ENCODE measurements at regions not wholly inside any gene's neighbourhood (a gene's known extent, or its start where the extent isn't known, plus 50 kb on each side); places are given as distances from the start of the nearest gene placed in this dataset.

DNA sequence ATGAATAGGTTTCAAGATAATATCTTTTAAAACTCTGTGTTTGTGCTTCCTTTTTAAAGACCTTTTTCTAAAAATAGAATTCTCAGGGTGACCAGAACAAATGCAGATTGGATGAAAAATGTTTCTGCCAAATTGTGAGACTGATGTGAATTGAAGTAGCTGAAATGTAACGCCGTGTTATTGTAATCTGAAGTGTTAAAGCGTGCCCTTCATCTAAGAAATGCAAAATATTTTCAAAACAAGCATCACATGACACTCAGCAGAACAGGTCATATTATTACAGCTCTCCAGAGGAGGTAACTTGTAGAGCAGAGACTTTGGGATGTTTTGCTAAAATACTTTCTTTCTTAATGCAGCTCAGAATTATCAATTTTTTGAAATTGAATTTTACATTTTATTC is 90.0 kb upstream of the PLEKHA5 start (continued):
- TF ChIP-seq CEBPB (IDR thresholded peaks at IDR 0.05; ENCODE audit: borderline replicate concordance in 1 of 2, low read depth in 2 of 2, low read length in 2 of 2) (no peak), PAX5 (IDR thresholded peaks at IDR 0.05; ENCODE audit: borderline replicate concordance, low read depth, low read length) (no peak)
- TF ChIP-seq, protein P1, sequence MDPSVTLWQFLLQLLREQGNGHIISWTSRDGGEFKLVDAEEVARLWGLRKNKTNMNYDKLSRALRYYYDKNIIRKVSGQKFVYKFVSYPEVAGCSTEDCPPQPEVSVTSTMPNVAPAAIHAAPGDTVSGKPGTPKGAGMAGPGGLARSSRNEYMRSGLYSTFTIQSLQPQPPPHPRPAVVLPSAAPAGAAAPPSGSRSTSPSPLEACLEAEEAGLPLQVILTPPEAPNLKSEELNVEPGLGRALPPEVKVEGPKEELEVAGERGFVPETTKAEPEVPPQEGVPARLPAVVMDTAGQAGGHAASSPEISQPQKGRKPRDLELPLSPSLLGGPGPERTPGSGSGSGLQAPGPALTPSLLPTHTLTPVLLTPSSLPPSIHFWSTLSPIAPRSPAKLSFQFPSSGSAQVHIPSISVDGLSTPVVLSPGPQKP (IDR thresholded peaks at IDR 0.05; ENCODE audit: low read depth, low read length) = no peak

DNA sequence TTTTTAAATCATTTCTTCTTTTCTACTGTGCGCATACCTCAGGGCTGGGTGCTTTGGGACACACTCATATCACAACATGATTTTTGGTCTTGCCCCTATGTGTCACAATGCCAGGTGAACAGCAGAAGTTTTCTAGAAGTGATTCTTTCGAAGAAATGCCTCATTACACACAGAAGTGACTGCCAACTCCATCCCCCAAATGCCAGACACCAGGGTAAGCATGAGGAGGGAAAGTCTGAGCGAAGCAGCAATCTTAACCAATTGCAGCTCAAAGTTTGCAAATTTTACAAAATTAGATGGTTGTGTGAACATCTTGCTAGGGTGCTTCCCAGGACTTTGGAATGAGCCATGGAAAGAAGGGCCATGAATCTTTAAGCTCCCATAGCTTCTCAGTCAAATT is 87.3 kb upstream of the PLEKHA5 start:
- in situ Hi-C loops (cut with MboI) = no loop called here
- SMC1A ChIA-PET (ENCODE audit: uncharacterized antibody, unreplicated experiment) = no interaction called here
- H3K4me1 ChIP-seq (ENCODE audit: control insufficient read depth, insufficient read depth, low read length) = no peaks in the 10 kb centered on the region
- no peak overlapping the region for H3K4me3 ChIP-seq
- H3K79me2 ChIP-seq (ENCODE audit: control insufficient read depth, insufficient read depth, low read length) = no peaks in the 10 kb centered on the region
- no peak for FAIRE-seq
- H4K20me1 ChIP-seq (ENCODE audit: control insufficient read depth, insufficient read depth) = no peaks in the 10 kb centered on the region
- H3K4me2 ChIP-seq (ENCODE audit: control insufficient read depth, insufficient read depth) = no peak overlapping the region
- POLR2A ChIA-PET = no interaction called here
- no peak overlapping the region for H3K9ac ChIP-seq (ENCODE audit: control insufficient read depth, insufficient read depth, low read length)
- no peaks in the 10 kb centered on the region for H3K27me3 ChIP-seq (replicated peaks in 1 of 2; ENCODE audit: control insufficient read depth in 2 of 2, insufficient read depth in 2 of 2, low read length in 1 of 2)
- H3K9me3 ChIP-seq (replicated peaks; ENCODE audit: control insufficient read depth, insufficient read depth, low read length) = no peaks in the 10 kb centered on the region
- no peak overlapping the region for H2AFZ ChIP-seq (ENCODE audit: control insufficient read depth, low read depth, low read length)
- BruUV-seq (replicated peaks) = no TSS peak
- intact Hi-C loops (cut with micrococcal nuclease; ENCODE audit: unreplicated experiment) = no loop called here
- DNase-seq (ENCODE audit: low read depth, low spot score) = no peak
- ATAC-seq = no peak
- no peaks in the 10 kb centered on the region for H3K36me3 ChIP-seq (ENCODE audit: control insufficient read depth in 2 of 2, insufficient read depth in 2 of 2, low read length in 1 of 2)
- RAD21 ChIA-PET (ENCODE audit: unreplicated experiment) = no interaction called here
- CTCF ChIA-PET = no interaction called here
- WGBS (ENCODE audit: insufficient coverage, insufficient replicate concordance, low lambda C conversion rate, missing lambda C conversion rate) = 31% methylated on average over 3 of the region's 3 CpGs
- H3K27ac ChIP-seq (ENCODE audit: control insufficient read depth, insufficient read depth) = no peak overlapping the region
- TF ChIP-seq TAF1 (IDR thresholded peaks at IDR 0.05; ENCODE audit: borderline replicate concordance, low read depth, low read length) (no peak), ZNF622 (IDR thresholded peaks at IDR 0.05) (no peak), POU2F2 (IDR thresholded peaks at IDR 0.05; ENCODE audit: borderline replicate concordance, low read depth, low read length) (no peak), EP300 (IDR thresholded peaks at IDR 0.05; ENCODE audit: borderline replicate concordance in 1 of 2, control insufficient read depth in 1 of 2, low read depth in 2 of 2, low read length in 2 of 2) (no peak), ZNF207 (IDR thresholded peaks at IDR 0.05; ENCODE audit: borderline replicate concordance) (no peak), IKZF2 (IDR thresholded peaks at IDR 0.05) (no peak)
- TF ChIP-seq, protein P2, sequence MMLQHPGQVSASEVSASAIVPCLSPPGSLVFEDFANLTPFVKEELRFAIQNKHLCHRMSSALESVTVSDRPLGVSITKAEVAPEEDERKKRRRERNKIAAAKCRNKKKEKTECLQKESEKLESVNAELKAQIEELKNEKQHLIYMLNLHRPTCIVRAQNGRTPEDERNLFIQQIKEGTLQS (IDR thresholded peaks at IDR 0.05; ENCODE audit: borderline replicate concordance, extremely low read depth, low read depth, low read length) = no peak
- TF ChIP-seq, protein P3, sequence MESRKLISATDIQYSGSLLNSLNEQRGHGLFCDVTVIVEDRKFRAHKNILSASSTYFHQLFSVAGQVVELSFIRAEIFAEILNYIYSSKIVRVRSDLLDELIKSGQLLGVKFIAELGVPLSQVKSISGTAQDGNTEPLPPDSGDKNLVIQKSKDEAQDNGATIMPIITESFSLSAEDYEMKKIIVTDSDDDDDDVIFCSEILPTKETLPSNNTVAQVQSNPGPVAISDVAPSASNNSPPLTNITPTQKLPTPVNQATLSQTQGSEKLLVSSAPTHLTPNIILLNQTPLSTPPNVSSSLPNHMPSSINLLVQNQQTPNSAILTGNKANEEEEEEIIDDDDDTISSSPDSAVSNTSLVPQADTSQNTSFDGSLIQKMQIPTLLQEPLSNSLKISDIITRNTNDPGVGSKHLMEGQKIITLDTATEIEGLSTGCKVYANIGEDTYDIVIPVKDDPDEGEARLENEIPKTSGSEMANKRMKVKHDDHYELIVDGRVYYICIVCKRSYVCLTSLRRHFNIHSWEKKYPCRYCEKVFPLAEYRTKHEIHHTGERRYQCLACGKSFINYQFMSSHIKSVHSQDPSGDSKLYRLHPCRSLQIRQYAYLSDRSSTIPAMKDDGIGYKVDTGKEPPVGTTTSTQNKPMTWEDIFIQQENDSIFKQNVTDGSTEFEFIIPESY (IDR thresholded peaks at IDR 0.05) = no peak
- TF ChIP-seq, protein P4, sequence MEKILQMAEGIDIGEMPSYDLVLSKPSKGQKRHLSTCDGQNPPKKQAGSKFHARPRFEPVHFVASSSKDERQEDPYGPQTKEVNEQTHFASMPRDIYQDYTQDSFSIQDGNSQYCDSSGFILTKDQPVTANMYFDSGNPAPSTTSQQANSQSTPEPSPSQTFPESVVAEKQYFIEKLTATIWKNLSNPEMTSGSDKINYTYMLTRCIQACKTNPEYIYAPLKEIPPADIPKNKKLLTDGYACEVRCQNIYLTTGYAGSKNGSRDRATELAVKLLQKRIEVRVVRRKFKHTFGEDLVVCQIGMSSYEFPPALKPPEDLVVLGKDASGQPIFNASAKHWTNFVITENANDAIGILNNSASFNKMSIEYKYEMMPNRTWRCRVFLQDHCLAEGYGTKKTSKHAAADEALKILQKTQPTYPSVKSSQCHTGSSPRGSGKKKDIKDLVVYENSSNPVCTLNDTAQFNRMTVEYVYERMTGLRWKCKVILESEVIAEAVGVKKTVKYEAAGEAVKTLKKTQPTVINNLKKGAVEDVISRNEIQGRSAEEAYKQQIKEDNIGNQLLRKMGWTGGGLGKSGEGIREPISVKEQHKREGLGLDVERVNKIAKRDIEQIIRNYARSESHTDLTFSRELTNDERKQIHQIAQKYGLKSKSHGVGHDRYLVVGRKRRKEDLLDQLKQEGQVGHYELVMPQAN (conservative IDR thresholded peaks at IDR 0.05) = no peak
- TF ChIP-seq, protein P5, sequence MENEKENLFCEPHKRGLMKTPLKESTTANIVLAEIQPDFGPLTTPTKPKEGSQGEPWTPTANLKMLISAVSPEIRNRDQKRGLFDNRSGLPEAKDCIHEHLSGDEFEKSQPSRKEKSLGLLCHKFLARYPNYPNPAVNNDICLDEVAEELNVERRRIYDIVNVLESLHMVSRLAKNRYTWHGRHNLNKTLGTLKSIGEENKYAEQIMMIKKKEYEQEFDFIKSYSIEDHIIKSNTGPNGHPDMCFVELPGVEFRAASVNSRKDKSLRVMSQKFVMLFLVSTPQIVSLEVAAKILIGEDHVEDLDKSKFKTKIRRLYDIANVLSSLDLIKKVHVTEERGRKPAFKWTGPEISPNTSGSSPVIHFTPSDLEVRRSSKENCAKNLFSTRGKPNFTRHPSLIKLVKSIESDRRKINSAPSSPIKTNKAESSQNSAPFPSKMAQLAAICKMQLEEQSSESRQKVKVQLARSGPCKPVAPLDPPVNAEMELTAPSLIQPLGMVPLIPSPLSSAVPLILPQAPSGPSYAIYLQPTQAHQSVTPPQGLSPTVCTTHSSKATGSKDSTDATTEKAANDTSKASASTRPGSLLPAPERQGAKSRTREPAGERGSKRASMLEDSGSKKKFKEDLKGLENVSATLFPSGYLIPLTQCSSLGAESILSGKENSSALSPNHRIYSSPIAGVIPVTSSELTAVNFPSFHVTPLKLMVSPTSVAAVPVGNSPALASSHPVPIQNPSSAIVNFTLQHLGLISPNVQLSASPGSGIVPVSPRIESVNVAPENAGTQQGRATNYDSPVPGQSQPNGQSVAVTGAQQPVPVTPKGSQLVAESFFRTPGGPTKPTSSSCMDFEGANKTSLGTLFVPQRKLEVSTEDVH (IDR thresholded peaks at IDR 0.05; ENCODE audit: low read depth, partially characterized antibody) = no peak

All from GM12878 (cell line).